ENCODE measurements at regions not wholly inside any gene's neighbourhood (a gene's known extent, or its start where the extent isn't known, plus 50 kb on each side); places are given as distances from the start of the nearest gene placed in this dataset.
"Not testable (repeated sequence)": the region's sequence is repeated elsewhere in the genome, so short reads cannot be mapped to it uniquely, and the experiment has no call there.

- Histone ChIP-seq H3K36me3 (ENCODE audit: control insufficient read depth, insufficient read depth, low read length, severe bottlenecking) (no peaks in the 10 kb centered on the region), H3K9me3 (ENCODE audit: control insufficient read depth, low read length) (no peaks in the 10 kb centered on the region), H3K27me3 (replicated peaks; ENCODE audit: control insufficient read depth, insufficient read depth, low read length) (no peaks in the 10 kb centered on the region), H3K4me3 (ENCODE audit: low read length) (no peak overlapping the region), H3K9ac (ENCODE audit: low read length) (no peak overlapping the region), H3K4me1 (ENCODE audit: control insufficient read depth, insufficient read depth, low read length) (no peaks in the 10 kb centered on the region)
- no peak for DNase-seq (ENCODE audit: low read depth)
Observed at GRCh38 chr13:73323615-73324014, 264.8 kb downstream of the KLF5 start.

GRCh38 chr13:73321043-73321442 lies 262.2 kb downstream of the KLF5 start:
- no peaks in the 10 kb centered on the region for H3K9me3 ChIP-seq (ENCODE audit: control insufficient read depth, low read length)
- no peak for DNase-seq (ENCODE audit: low read depth)
- no peaks in the 10 kb centered on the region for H3K27me3 ChIP-seq (replicated peaks; ENCODE audit: control insufficient read depth, insufficient read depth, low read length)

GRCh38 chr13:73317140-73317539 lies 258.3 kb downstream of the KLF5 start:
- Histone ChIP-seq H3K27me3 (replicated peaks; ENCODE audit: control insufficient read depth, insufficient read depth, low read length) (no peaks in the 10 kb centered on the region), H3K36me3 (ENCODE audit: control insufficient read depth, insufficient read depth, low read length, severe bottlenecking) (no peaks in the 10 kb centered on the region), H3K4me3 (ENCODE audit: low read length) (no peak overlapping the region), H3K4me1 (ENCODE audit: control insufficient read depth, insufficient read depth, low read length) (no peaks in the 10 kb centered on the region), H3K9me3 (ENCODE audit: control insufficient read depth, low read length) (peaks cover 11% of the 10 kb centered on the region), H3K9ac (ENCODE audit: low read length) (no peak overlapping the region)
- DNase-seq (ENCODE audit: low read depth): no peak

More at GRCh38 chr13:73321043-73321442, 262.2 kb downstream of the KLF5 start:
- no peaks in the 10 kb centered on the region for H3K4me1 ChIP-seq (ENCODE audit: control insufficient read depth, insufficient read depth, low read length)
- H3K9ac ChIP-seq (ENCODE audit: low read length): no peak overlapping the region
- H3K4me3 ChIP-seq (ENCODE audit: low read length): no peak overlapping the region
- H3K36me3 ChIP-seq (ENCODE audit: control insufficient read depth, insufficient read depth, low read length, severe bottlenecking): no peaks in the 10 kb centered on the region

GRCh38 chr13:73310366-73310765 lies 251.6 kb downstream of the KLF5 start:
- H3K27me3 ChIP-seq (replicated peaks; ENCODE audit: control insufficient read depth, insufficient read depth, low read length): no peaks in the 10 kb centered on the region
- no peaks in the 10 kb centered on the region for H3K36me3 ChIP-seq (ENCODE audit: control insufficient read depth, insufficient read depth, low read length, severe bottlenecking)
- DNase-seq (ENCODE audit: low read depth): no peak
- no peaks in the 10 kb centered on the region for H3K4me1 ChIP-seq (ENCODE audit: control insufficient read depth, insufficient read depth, low read length)
- H3K9ac ChIP-seq (ENCODE audit: low read length): no peak overlapping the region
- peaks cover 16% of the 10 kb centered on the region for H3K9me3 ChIP-seq (ENCODE audit: control insufficient read depth, low read length)
- H3K4me3 ChIP-seq (ENCODE audit: low read length): no peak overlapping the region

GRCh38 chr13:73307481-73307880 lies 248.7 kb downstream of the KLF5 start:
- Histone ChIP-seq H3K36me3 (ENCODE audit: control insufficient read depth, insufficient read depth, low read length, severe bottlenecking) (no peaks in the 10 kb centered on the region), H3K4me3 (ENCODE audit: low read length) (no peak overlapping the region), H3K9me3 (ENCODE audit: control insufficient read depth, low read length) (peaks cover 6% of the 10 kb centered on the region), H3K9ac (ENCODE audit: low read length) (no peak overlapping the region), H3K4me1 (ENCODE audit: control insufficient read depth, insufficient read depth, low read length) (no peaks in the 10 kb centered on the region), H3K27me3 (replicated peaks; ENCODE audit: control insufficient read depth, insufficient read depth, low read length) (no peaks in the 10 kb centered on the region)
- DNase-seq (ENCODE audit: low read depth): no peak

- DNase-seq (ENCODE audit: low read depth): no peak
- H3K9me3 ChIP-seq (ENCODE audit: control insufficient read depth, low read length): peaks cover 6% of the 10 kb centered on the region
- H3K4me1 ChIP-seq (ENCODE audit: control insufficient read depth, insufficient read depth, low read length): no peaks in the 10 kb centered on the region
- H3K36me3 ChIP-seq (ENCODE audit: control insufficient read depth, insufficient read depth, low read length, severe bottlenecking): no peaks in the 10 kb centered on the region
- H3K27me3 ChIP-seq (replicated peaks; ENCODE audit: control insufficient read depth, insufficient read depth, low read length): no peaks in the 10 kb centered on the region
- H3K4me3 ChIP-seq (ENCODE audit: low read length): no peak overlapping the region
- H3K9ac ChIP-seq (ENCODE audit: low read length): no peak overlapping the region
Observed at GRCh38 chr13:73306688-73307087, 247.9 kb downstream of the KLF5 start.

- no peak overlapping the region for H3K9ac ChIP-seq (ENCODE audit: low read length)
- no peaks in the 10 kb centered on the region for H3K4me1 ChIP-seq (ENCODE audit: control insufficient read depth, insufficient read depth, low read length)
- H3K36me3 ChIP-seq (ENCODE audit: control insufficient read depth, insufficient read depth, low read length, severe bottlenecking): no peaks in the 10 kb centered on the region
- H3K27me3 ChIP-seq (replicated peaks; ENCODE audit: control insufficient read depth, insufficient read depth, low read length): no peaks in the 10 kb centered on the region
- H3K9me3 ChIP-seq (ENCODE audit: control insufficient read depth, low read length): peaks cover 3% of the 10 kb centered on the region
- no peak for DNase-seq (ENCODE audit: low read depth)
- no peak overlapping the region for H3K4me3 ChIP-seq (ENCODE audit: low read length)
Observed at GRCh38 chr13:73304442-73304841, 245.6 kb downstream of the KLF5 start.

- no peaks in the 10 kb centered on the region for H3K36me3 ChIP-seq (ENCODE audit: control insufficient read depth, insufficient read depth, low read length, severe bottlenecking)
- H3K4me1 ChIP-seq (ENCODE audit: control insufficient read depth, insufficient read depth, low read length): no peaks in the 10 kb centered on the region
- H3K9me3 ChIP-seq (ENCODE audit: control insufficient read depth, low read length): peaks cover 3% of the 10 kb centered on the region
- no peaks in the 10 kb centered on the region for H3K27me3 ChIP-seq (replicated peaks; ENCODE audit: control insufficient read depth, insufficient read depth, low read length)
- DNase-seq (ENCODE audit: low read depth): no peak
- no peak overlapping the region for H3K4me3 ChIP-seq (ENCODE audit: low read length)
- no peak overlapping the region for H3K9ac ChIP-seq (ENCODE audit: low read length)
Observed at GRCh38 chr13:73303851-73304250, 245.0 kb downstream of the KLF5 start.

- not testable (repeated sequence) for H3K27me3 ChIP-seq (replicated peaks; ENCODE audit: control insufficient read depth, insufficient read depth, low read length); H3K4me3 ChIP-seq (ENCODE audit: low read length); DNase-seq (ENCODE audit: low read depth); H3K9me3 ChIP-seq (ENCODE audit: control insufficient read depth, low read length); H3K4me1 ChIP-seq (ENCODE audit: control insufficient read depth, insufficient read depth, low read length); H3K36me3 ChIP-seq (ENCODE audit: control insufficient read depth, insufficient read depth, low read length, severe bottlenecking); H3K9ac ChIP-seq (ENCODE audit: low read length)
Observed at GRCh38 chr13:73301622-73302021, 242.8 kb downstream of the KLF5 start.

GRCh38 chr13:73300718-73301425 lies 242.1 kb downstream of the KLF5 start:
- Histone ChIP-seq H3K4me1 (ENCODE audit: control insufficient read depth, insufficient read depth, low read length) (no peaks in the 10 kb centered on the region), H3K9ac (ENCODE audit: low read length) (no peak overlapping the region), H3K9me3 (ENCODE audit: control insufficient read depth, low read length) (no peaks in the 10 kb centered on the region), H3K27me3 (replicated peaks; ENCODE audit: control insufficient read depth, insufficient read depth, low read length) (no peaks in the 10 kb centered on the region), H3K36me3 (ENCODE audit: control insufficient read depth, insufficient read depth, low read length, severe bottlenecking) (no peaks in the 10 kb centered on the region), H3K4me3 (ENCODE audit: low read length) (no peak overlapping the region)
- DNase-seq (ENCODE audit: low read depth): no peak

GRCh38 chr13:73299787-73300186 lies 241.0 kb downstream of the KLF5 start:
- Histone ChIP-seq H3K9ac (ENCODE audit: low read length) (no peak overlapping the region), H3K27me3 (replicated peaks; ENCODE audit: control insufficient read depth, insufficient read depth, low read length) (no peaks in the 10 kb centered on the region), H3K9me3 (ENCODE audit: control insufficient read depth, low read length) (no peaks in the 10 kb centered on the region), H3K36me3 (ENCODE audit: control insufficient read depth, insufficient read depth, low read length, severe bottlenecking) (no peaks in the 10 kb centered on the region), H3K4me3 (ENCODE audit: low read length) (no peak overlapping the region), H3K4me1 (ENCODE audit: control insufficient read depth, insufficient read depth, low read length) (no peaks in the 10 kb centered on the region)
- peak; percentile 13 for DNase-seq (ENCODE audit: low read depth)

- Histone ChIP-seq H3K36me3 (ENCODE audit: control insufficient read depth, insufficient read depth, low read length, severe bottlenecking) (no peaks in the 10 kb centered on the region), H3K9me3 (ENCODE audit: control insufficient read depth, low read length) (no peaks in the 10 kb centered on the region), H3K4me1 (ENCODE audit: control insufficient read depth, insufficient read depth, low read length) (peaks cover 4% of the 10 kb centered on the region), H3K4me3 (ENCODE audit: low read length) (no peak overlapping the region), H3K27me3 (replicated peaks; ENCODE audit: control insufficient read depth, insufficient read depth, low read length) (no peaks in the 10 kb centered on the region), H3K9ac (ENCODE audit: low read length) (no peak overlapping the region)
- no peak for DNase-seq (ENCODE audit: low read depth)
Observed at GRCh38 chr13:73293913-73294523, 235.2 kb downstream of the KLF5 start.
